GM04503 (cell line): ENCODE measurements at regions not wholly inside any gene's neighbourhood (a gene's known extent, or its start where the extent isn't known, plus 50 kb on each side); places are given as distances from the start of the nearest gene placed in this dataset.
A peak's percentile ranks its signal among the peaks of the same experiment; 100 is the strongest.
"Not testable (repeated sequence)": the region's sequence is repeated elsewhere in the genome, so short reads cannot be mapped to it uniquely, and the experiment has no call there.

Experiments used
- DNase-seq: peaks from one replicate; pipeline ENCODE4 v3.0.0-alpha.2; 2012; ENCODE audit warnings: low read depth

- not testable (repeated sequence) for DNase-seq
These were observed 115.6 kb upstream of the MARK1 start for GRCh38 chr1:220412382-220412781.

- no peak for DNase-seq
These were observed 117.3 kb upstream of the MARK1 start for GRCh38 chr1:220410611-220411010.

GRCh38 chr1:220409771-220410595 is 118.0 kb upstream of the MARK1 start:
- no peak for DNase-seq

GRCh38 chr1:220407191-220407590 is 120.7 kb upstream of the MARK1 start:
- DNase-seq: no peak

GRCh38 chr1:220398238-220398637 is 126.0 kb upstream of the RAB3GAP2 start:
- DNase-seq: no peak

- no peak for DNase-seq
These were observed 119.2 kb upstream of the RAB3GAP2 start for GRCh38 chr1:220391491-220391890.

GRCh38 chr1:220389634-220390033 is 117.4 kb upstream of the RAB3GAP2 start:
- DNase-seq: no peak

- DNase-seq: no peak
These were observed 114.4 kb upstream of the RAB3GAP2 start for GRCh38 chr1:220386494-220387195.

- no peak for DNase-seq
These were observed 112.9 kb upstream of the RAB3GAP2 start for GRCh38 chr1:220385158-220385557.

- DNase-seq: no peak
These were observed 110.7 kb upstream of the RAB3GAP2 start for GRCh38 chr1:220382994-220383393.

- DNase-seq: no peak
These were observed 108.6 kb upstream of the RAB3GAP2 start for GRCh38 chr1:220380885-220381284.

GRCh38 chr1:220378571-220379302 is 106.5 kb upstream of the RAB3GAP2 start:
- DNase-seq: no peak

- DNase-seq: no peak
These were observed 103.5 kb upstream of the RAB3GAP2 start for GRCh38 chr1:220375715-220376114.

GRCh38 chr1:220374449-220374848 is 102.2 kb upstream of the RAB3GAP2 start:
- DNase-seq: no peak

GRCh38 chr1:220372451-220372850 is 100.2 kb upstream of the RAB3GAP2 start:
- DNase-seq: no peak

GRCh38 chr1:220371324-220371723 is 99.1 kb upstream of the RAB3GAP2 start:
- DNase-seq: no peak

GRCh38 chr1:220370041-220370700 is 97.9 kb upstream of the RAB3GAP2 start:
- peak; percentile 82 for DNase-seq

GRCh38 chr1:220369511-220369910 is 97.3 kb upstream of the RAB3GAP2 start:
- no peak for DNase-seq

- no peak for DNase-seq
These were observed 96.4 kb upstream of the RAB3GAP2 start for GRCh38 chr1:220368352-220369265.

- DNase-seq: no peak
These were observed 95.6 kb upstream of the RAB3GAP2 start for GRCh38 chr1:220367833-220368232.

- DNase-seq: no peak
These were observed 94.0 kb upstream of the RAB3GAP2 start for GRCh38 chr1:220366269-220366668.
